ENCODE measurements at regions not wholly inside any gene's neighbourhood (a gene's known extent, or its start where the extent isn't known, plus 50 kb on each side); places are given as distances from the start of the nearest gene placed in this dataset.

DNA sequence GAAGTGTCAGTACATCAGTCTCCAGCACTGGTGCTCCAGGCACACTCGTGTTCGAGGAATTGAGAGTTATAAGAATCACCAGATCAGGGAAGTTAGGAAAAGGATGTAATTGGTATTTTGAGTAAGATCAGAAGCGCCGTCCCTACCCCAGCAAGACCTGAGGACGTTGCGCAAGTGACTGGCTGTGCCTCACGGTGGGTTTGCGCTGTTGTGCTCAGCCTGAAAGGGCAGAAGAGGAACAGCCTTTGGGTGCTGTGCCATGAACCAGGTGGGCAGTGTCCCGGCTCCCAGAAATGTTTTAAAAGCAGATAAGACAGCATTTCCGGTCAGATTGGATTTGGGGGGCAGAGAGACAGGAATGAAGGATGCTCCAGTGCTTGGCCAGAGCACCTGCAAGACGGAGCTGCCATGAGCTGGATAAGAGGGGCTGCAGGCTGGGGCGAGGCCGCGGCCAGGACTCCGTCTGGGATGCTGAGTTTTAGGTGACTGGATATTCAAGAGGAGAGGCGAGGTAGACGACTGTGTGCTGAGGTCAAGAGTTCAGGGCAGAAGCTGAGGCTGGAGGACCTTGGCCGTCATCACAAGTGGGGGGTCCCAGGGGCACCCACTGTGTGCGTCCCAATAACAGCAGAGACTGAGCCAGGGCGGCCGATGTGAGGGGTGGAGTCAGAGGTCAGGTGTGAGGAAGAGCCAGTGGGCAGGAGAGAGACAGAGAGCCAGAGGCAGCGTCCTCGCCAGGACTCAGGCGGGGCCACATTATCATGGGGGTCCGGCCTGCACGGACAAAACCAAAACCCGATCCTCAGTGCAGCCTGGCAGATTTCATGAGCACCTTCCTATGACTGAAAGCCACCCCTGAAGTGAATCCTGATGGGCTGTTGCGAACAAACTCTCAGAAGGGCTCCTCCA is 77.7 kb upstream of the ALKAL2 start:
- TF ChIP-seq POLR2A (IDR thresholded peaks at IDR 0.05), result no peak
- no peak for TF ChIP-seq CTCF (IDR thresholded peaks at IDR 0.05)
- no peak for TF ChIP-seq POLR2AphosphoS5 (IDR thresholded peaks at IDR 0.05)
